Astrocyte (in vitro differentiated cells and primary cell): ENCODE measurements at regions not wholly inside any gene's neighbourhood (a gene's known extent, or its start where the extent isn't known, plus 50 kb on each side); places are given as distances from the start of the nearest gene placed in this dataset.

ENCODE experiments used
- DNase-seq: peaks from one replicate; pipeline ENCODE4 v3.0.0-alpha.2; 2010; ENCODE audit warnings: low read depth
- FAIRE-seq: peaks from 2 replicates; lab custom pipeline; 2011; peaks lifted over from hg19 to GRCh38; lab: Jason Lieb, UNC
- H2AFZ ChIP-seq: 2 replicates; pipeline ENCODE4 v1.6.0; 2012; ENCODE audit warnings: low read depth, low read length, inconsistent platforms
- H3K27ac ChIP-seq: 2 replicates; pipeline ENCODE4 v1.5.1; 2011; ENCODE audit warnings: low read depth, low read length, inconsistent platforms
- H3K27me3 ChIP-seq: 2 replicates; pipeline ENCODE4 v1.6.0; 2011; ENCODE audit warnings: low read length, inconsistent platforms; ENCODE audit not compliant: insufficient read depth
- H3K36me3 ChIP-seq: 2 replicates; pipeline ENCODE4 v1.5.1; 2011; ENCODE audit warnings: low read length, inconsistent platforms; ENCODE audit not compliant: insufficient read depth
- H3K4me1 ChIP-seq: 2 replicates; pipeline ENCODE4 v1.5.1; 2011; ENCODE audit warnings: low read length, inconsistent platforms; ENCODE audit not compliant: insufficient read depth
- H3K4me2 ChIP-seq: 2 replicates; pipeline ENCODE4 v1.6.0; 2012; ENCODE audit warnings: low read length, inconsistent platforms
- H3K4me3 ChIP-seq: 2 replicates; pipeline ENCODE4 v1.5.1; 2011; ENCODE audit warnings: low read depth, mild to moderate bottlenecking, low read length, inconsistent platforms; ENCODE audit not compliant: insufficient read depth
- H3K79me2 ChIP-seq: 2 replicates; pipeline ENCODE4 v1.6.0; 2012; ENCODE audit warnings: mild to moderate bottlenecking, low read length, inconsistent platforms; ENCODE audit not compliant: insufficient read depth
- H3K9ac ChIP-seq: 2 replicates; pipeline ENCODE4 v1.6.0; 2012; ENCODE audit warnings: mild to moderate bottlenecking, low read length, inconsistent platforms
- H3K9me3 ChIP-seq: 2 replicates; pipeline ENCODE4 v1.5.1; 2012; ENCODE audit warnings: low read depth, mild to moderate bottlenecking, low read length, inconsistent platforms; ENCODE audit not compliant: insufficient read depth
- H4K20me1 ChIP-seq: 2 replicates; pipeline ENCODE4 v1.6.0; 2012; ENCODE audit warnings: low read length, inconsistent platforms; ENCODE audit not compliant: insufficient read depth
- H3K27ac Mint-ChIP-seq: one replicate; pipeline ENCODE4 v1.8.0; 2021; ENCODE audit warnings: mild to moderate bottlenecking, mixed read lengths; ENCODE audit not compliant: unreplicated experiment
- H3K27me3 Mint-ChIP-seq: one replicate; pipeline ENCODE4 v1.8.0; 2021; ENCODE audit warnings: low read depth, mixed read lengths; ENCODE audit not compliant: unreplicated experiment
- H3K36me3 Mint-ChIP-seq: one replicate; pipeline ENCODE4 v1.8.0; 2021; ENCODE audit warnings: low read depth, mixed read lengths; ENCODE audit not compliant: unreplicated experiment
- H3K4me1 Mint-ChIP-seq: one replicate; pipeline ENCODE4 v1.8.0; 2021; ENCODE audit warnings: low read depth, mixed read lengths; ENCODE audit not compliant: unreplicated experiment
- H3K4me3 Mint-ChIP-seq: one replicate; pipeline ENCODE4 v1.8.0; 2021; ENCODE audit warnings: mild to moderate bottlenecking, moderate library complexity, mixed read lengths; ENCODE audit not compliant: unreplicated experiment
- H3K9me3 Mint-ChIP-seq: one replicate; pipeline ENCODE4 v1.8.0; 2021; ENCODE audit warnings: mild to moderate bottlenecking, mixed read lengths; ENCODE audit not compliant: unreplicated experiment
- CTCF ChIP-seq: IDR thresholded peaks from 2 replicates; pipeline ENCODE4 v1.5.1; 2011; ENCODE audit warnings: low read depth, mild to moderate bottlenecking, inconsistent platforms, low read length, moderate library complexity; ENCODE audit not compliant: insufficient read depth
- EZH2 ChIP-seq: IDR thresholded peaks from 2 replicates; pipeline ENCODE4 v1.6.1; 2012; ENCODE audit warnings: mild to moderate bottlenecking, low read length, inconsistent platforms; ENCODE audit not compliant: insufficient read depth

DNA sequence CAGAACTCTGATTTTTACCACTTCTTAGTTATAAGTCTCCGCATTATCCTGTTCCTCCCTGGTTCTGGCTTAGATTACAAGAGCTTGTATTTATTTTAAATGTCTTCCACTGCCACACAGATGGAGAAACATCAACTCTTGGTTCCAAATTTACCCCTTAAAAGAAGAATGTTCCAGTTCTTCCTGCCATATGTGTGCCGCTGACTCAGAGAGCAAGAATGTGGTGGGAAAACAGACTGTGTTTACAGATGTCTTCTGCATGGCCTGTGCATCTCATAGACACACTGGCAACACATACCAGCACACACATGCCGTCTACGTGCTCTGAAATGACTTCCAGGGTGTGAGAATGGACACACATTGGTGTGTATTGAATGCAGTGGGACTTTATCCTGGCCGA is 383.0 kb downstream of the LRIG3 start:
- H2AFZ ChIP-seq = no peak overlapping the region
- no peaks in the 10 kb centered on the region for H3K79me2 ChIP-seq
- H3K9me3 ChIP-seq = no peaks in the 10 kb centered on the region
- DNase-seq (peak; percentile 69), FAIRE-seq (peak; percentile 50)
- peak overlapping the region; percentile 44 for H3K27ac ChIP-seq
- Mint-ChIP-seq H3K36me3 (no peaks in the 10 kb centered on the region), H3K4me3 (no peak overlapping the region), H3K9me3 (no peaks in the 10 kb centered on the region), H3K4me1 (peaks cover 52% of the 10 kb centered on the region), H3K27ac (peak overlapping the region; percentile 27), H3K27me3 (no peaks in the 10 kb centered on the region)
- H3K9ac ChIP-seq = no peak overlapping the region
- H3K27me3 ChIP-seq = no peaks in the 10 kb centered on the region
- H4K20me1 ChIP-seq = no peaks in the 10 kb centered on the region
- H3K4me2 ChIP-seq = no peak overlapping the region
- TF ChIP-seq CTCF (no peak), EZH2 (no peak)
- no peaks in the 10 kb centered on the region for H3K36me3 ChIP-seq
- H3K4me1 ChIP-seq = peaks cover 21% of the 10 kb centered on the region
- H3K4me3 ChIP-seq = no peak overlapping the region

DNA sequence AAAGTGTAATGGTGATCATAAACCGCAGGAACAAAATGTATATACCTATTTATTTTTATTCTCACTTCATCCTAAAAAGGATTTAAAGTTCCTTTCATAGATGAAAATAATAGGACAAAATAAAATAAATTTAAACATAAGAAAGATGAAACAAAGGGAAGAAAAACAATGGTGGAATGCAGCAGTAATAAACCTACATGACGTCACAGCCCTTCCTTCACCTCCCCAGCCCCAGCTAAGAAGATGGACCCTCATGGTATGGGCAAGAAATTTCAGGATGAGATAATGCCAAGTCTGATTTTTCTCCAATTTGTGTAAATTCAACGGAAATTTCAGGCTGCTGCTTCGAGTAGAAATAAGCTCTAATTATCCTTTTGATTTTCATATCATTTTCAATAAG is 381.0 kb downstream of the LRIG3 start:
- no peak for FAIRE-seq
- no peak overlapping the region for H3K4me3 Mint-ChIP-seq
- Histone ChIP-seq H3K27ac (no peak overlapping the region), H3K36me3 (no peaks in the 10 kb centered on the region), H3K4me1 (peaks cover 21% of the 10 kb centered on the region), H4K20me1 (no peaks in the 10 kb centered on the region), H2AFZ (no peak overlapping the region), H3K4me2 (no peak overlapping the region), H3K79me2 (no peaks in the 10 kb centered on the region), H3K9ac (no peak overlapping the region), H3K9me3 (no peaks in the 10 kb centered on the region), H3K4me3 (no peak overlapping the region), H3K27me3 (no peaks in the 10 kb centered on the region)
- TF ChIP-seq EZH2 (no peak), CTCF (no peak)
- H3K27ac Mint-ChIP-seq = peak overlapping the region; percentile 73
- H3K4me1 Mint-ChIP-seq = peaks cover 47% of the 10 kb centered on the region
- H3K36me3 Mint-ChIP-seq = no peaks in the 10 kb centered on the region
- no peaks in the 10 kb centered on the region for H3K9me3 Mint-ChIP-seq
- no peak for DNase-seq
- no peaks in the 10 kb centered on the region for H3K27me3 Mint-ChIP-seq

DNA sequence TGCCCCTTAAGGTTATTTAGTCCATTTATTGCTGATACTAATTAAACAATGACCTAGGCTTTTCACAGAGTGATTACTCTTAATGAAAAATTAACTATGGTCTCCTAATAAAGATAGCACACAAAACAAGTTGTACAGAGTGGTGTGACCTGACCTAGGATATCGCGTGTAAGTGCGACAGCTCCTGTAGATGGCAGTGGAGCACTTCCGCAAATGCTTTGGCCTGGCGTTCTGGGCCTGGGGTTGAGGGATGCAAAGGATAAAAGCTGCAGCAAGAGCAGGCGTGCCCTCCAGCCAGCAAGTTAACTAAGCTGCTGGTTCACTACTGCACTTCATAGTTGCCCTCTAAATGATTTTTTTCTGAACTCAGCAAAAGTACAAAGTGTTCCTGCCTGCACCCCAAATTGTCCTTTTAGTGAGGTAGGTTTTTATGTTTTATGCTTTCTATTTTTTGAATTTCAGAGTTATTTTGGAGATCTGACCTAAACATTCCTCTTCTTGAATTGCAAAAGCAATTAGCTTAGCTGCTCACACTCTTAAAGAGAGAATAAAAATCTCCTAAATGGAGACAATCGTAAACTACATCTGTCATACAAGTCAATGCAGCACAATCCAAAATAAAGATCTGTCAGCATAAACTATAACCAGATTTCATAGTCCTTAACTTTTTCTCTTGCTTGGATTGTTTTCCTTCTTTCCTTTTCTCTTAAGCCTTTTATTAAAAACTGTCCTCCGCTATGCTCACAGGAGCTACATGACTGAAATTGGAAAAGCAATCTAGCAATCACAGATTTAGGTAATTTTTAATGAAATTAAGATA is 379.6 kb downstream of the LRIG3 start:
- Histone ChIP-seq H3K4me3 (no peak overlapping the region), H3K4me2 (peak overlapping the region; percentile 3), H3K27me3 (no peaks in the 10 kb centered on the region), H3K4me1 (peaks cover 21% of the 10 kb centered on the region), H3K79me2 (no peaks in the 10 kb centered on the region), H3K27ac (peak overlapping the region; percentile 40), H3K36me3 (no peaks in the 10 kb centered on the region), H3K9ac (no peak overlapping the region), H2AFZ (no peak overlapping the region), H3K9me3 (no peaks in the 10 kb centered on the region), H4K20me1 (no peaks in the 10 kb centered on the region)
- no peaks in the 10 kb centered on the region for H3K36me3 Mint-ChIP-seq
- H3K27me3 Mint-ChIP-seq = no peaks in the 10 kb centered on the region
- DNase-seq = peak; percentile 75
- H3K27ac Mint-ChIP-seq = peak overlapping the region; percentile 94
- no peak overlapping the region for H3K4me3 Mint-ChIP-seq
- H3K4me1 Mint-ChIP-seq = peaks cover 47% of the 10 kb centered on the region
- FAIRE-seq = peak; percentile 89
- TF ChIP-seq CTCF (peak; percentile 85), EZH2 (no peak)
- H3K9me3 Mint-ChIP-seq = no peaks in the 10 kb centered on the region
